Bronchial epithelial cell (primary cell): ENCODE measurements at regions not wholly inside any gene's neighbourhood (a gene's known extent, or its start where the extent isn't known, plus 50 kb on each side); places are given as distances from the start of the nearest gene placed in this dataset.
"Not testable (repeated sequence)": the region's sequence is repeated elsewhere in the genome, so short reads cannot be mapped to it uniquely, and the experiment has no call there.

Experiments
- DNase-seq: peaks from one replicate; pipeline ENCODE4 v3.0.0-alpha.2; 2010; ENCODE audit warnings: low read depth
- FAIRE-seq: peaks from 2 replicates; lab custom pipeline; 2011; peaks lifted over from hg19 to GRCh38; lab: Jason Lieb, UNC
- H3K27me3 ChIP-seq: 2 replicates; pipeline ENCODE4 v1.5.1; 2011; ENCODE audit warnings: low read length; ENCODE audit not compliant: control insufficient read depth, insufficient read depth
- H3K36me3 ChIP-seq: 2 replicates; pipeline ENCODE4 v1.5.1; 2011; ENCODE audit warnings: low read length; ENCODE audit not compliant: control insufficient read depth, insufficient read depth
- H3K4me3 ChIP-seq: 2 replicates; pipeline ENCODE4 v1.5.1; 2011; ENCODE audit warnings: mild to moderate bottlenecking, low read depth, low read length, control low read depth
- CTCF ChIP-seq: IDR thresholded peaks from 2 replicates; pipeline ENCODE4 v1.5.1; 2011; ENCODE audit warnings: mild to moderate bottlenecking, moderate library complexity, low read length, control low read depth, inconsistent platforms; ENCODE audit not compliant: insufficient read depth, severe bottlenecking

GRCh38 chr22:27250418-27250817, 551.1 kb downstream of the MN1 start:
- FAIRE-seq (no peak), DNase-seq (no peak)
- no peak for TF ChIP-seq CTCF
- H3K36me3 ChIP-seq, result no peaks in the 10 kb centered on the region
- H3K4me3 ChIP-seq, result no peak overlapping the region
- H3K27me3 ChIP-seq, result no peaks in the 10 kb centered on the region

GRCh38 chr22:27250886-27251285, 550.7 kb downstream of the MN1 start:
- Histone ChIP-seq H3K4me3 (no peak overlapping the region), H3K36me3 (no peaks in the 10 kb centered on the region), H3K27me3 (no peaks in the 10 kb centered on the region)
- FAIRE-seq (no peak), DNase-seq (no peak)
- no peak for TF ChIP-seq CTCF

- DNase-seq, result no peak
- FAIRE-seq, result no peak
- H3K4me3 ChIP-seq, result no peak overlapping the region
- no peaks in the 10 kb centered on the region for H3K36me3 ChIP-seq
- no peak for TF ChIP-seq CTCF
- no peaks in the 10 kb centered on the region for H3K27me3 ChIP-seq
These were observed 550.0 kb downstream of the MN1 start for GRCh38 chr22:27251563-27251962.

GRCh38 chr22:27252282-27253049, 549.1 kb downstream of the MN1 start:
- no peak for TF ChIP-seq CTCF
- FAIRE-seq (no peak), DNase-seq (peak; percentile 89)
- no peaks in the 10 kb centered on the region for H3K27me3 ChIP-seq
- no peaks in the 10 kb centered on the region for H3K36me3 ChIP-seq
- no peak overlapping the region for H3K4me3 ChIP-seq

- H3K36me3 ChIP-seq, result no peaks in the 10 kb centered on the region
- TF ChIP-seq CTCF, result no peak
- H3K4me3 ChIP-seq, result no peak overlapping the region
- FAIRE-seq, result no peak
- H3K27me3 ChIP-seq, result no peaks in the 10 kb centered on the region
- no peak for DNase-seq
These were observed 548.3 kb downstream of the MN1 start for GRCh38 chr22:27253108-27253902.

GRCh38 chr22:27254063-27254462, 547.5 kb downstream of the MN1 start:
- H3K4me3 ChIP-seq, H3K27me3 ChIP-seq, DNase-seq, H3K36me3 ChIP-seq, FAIRE-seq: not testable (repeated sequence)
